ENCODE measurements at regions not wholly inside any gene's neighbourhood (a gene's known extent, or its start where the extent isn't known, plus 50 kb on each side); places are given as distances from the start of the nearest gene placed in this dataset.

DNA sequence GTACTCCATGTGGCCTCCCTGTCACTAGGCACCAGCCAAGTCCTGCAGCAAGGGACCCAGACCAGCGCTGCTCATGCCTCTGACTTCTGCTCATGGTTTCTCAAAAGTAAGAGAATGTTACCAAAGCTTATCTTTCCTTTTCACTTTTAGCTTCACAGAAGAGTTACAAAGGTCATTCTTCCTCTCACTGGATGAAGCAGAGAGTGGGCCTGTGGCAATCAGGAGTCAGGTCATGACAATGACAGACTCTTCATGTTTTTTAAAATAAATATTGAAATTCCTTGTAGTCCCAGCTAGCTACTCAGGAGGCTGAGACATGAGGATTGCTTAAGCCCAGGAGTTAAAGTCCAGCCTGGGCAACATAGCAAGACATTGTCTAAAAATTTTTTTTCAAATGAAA lies 126.1 kb downstream of the OSR1 start:
- DNase-seq = no peak

DNA sequence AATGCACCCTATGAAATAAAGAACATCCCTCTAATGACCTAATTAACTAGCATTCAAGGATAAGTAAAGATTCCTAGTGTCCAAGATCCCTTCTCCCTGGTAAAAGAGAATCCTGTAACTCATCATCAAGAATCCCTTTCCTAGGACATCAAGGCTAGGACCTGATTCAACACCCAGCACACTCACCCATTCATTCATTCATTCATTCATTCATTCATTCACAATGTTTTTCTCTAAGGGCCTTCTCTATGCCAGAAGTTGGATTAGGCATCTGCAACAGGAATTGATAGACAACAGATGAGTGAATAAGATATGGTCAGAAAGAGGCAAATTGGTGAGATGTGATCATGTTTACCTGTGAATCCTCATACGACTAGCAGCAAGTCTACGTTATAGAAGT lies 126.8 kb downstream of the OSR1 start:
- no peak for DNase-seq

DNA sequence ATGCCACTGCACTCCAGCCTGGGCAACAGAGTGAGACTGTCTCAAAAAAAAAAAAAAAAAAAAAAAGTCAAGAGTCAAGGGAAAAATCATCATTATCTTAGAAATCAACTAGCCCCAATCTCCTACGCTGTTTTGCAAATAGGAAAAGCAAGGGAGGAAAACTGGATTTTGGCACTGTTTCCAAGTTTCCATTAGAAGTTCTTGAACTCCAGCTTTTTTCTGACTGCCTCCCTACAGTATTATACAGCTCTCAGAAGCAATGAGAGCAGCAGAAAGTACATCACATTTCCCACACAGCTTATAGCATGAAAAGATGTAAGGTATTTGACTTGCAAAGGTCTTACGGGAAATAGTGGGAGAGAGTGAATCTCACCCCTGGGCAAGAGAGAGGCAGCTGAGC lies 127.8 kb downstream of the OSR1 start:
- DNase-seq = no peak

DNA sequence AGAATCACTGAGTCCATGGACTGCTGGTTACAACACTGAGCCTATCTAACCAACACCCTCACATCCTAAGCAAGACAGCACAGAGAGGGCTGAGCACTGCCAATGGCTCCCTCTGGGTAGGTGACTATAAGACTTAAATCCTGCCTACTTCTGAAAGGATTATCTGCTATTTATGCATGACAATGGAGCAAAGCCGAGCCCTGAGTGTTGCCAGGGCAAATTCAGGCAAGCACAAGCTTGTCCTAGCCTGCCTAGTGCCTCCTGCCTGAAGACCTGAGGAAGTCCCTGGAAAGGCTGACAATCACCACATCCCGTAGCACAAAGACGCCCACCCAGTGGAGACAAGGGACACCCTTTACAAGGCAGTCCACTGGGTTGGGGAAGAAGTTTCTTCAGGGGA lies 129.7 kb downstream of the OSR1 start:
- no peak for DNase-seq

DNA sequence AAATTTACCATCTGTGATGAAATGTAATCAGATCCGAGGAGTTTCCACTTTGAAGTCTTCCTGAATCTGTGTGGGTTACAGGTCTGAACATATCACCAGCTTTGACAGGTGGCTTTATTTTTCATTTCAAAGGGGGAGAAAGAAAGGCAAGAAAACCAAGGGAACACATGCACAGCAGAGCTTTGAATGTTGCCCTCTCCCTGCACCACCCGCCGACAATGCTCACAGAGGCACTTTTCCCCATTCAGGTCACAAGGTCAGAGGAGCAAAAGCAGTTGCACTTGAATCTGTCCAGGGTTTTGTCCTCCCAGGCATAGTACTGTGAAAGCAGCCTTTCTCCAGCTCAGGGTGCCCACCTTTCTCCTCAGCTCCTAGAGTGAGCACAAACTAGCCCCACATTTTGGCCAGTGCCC lies 130.2 kb downstream of the OSR1 start:
- no peak for DNase-seq

DNA sequence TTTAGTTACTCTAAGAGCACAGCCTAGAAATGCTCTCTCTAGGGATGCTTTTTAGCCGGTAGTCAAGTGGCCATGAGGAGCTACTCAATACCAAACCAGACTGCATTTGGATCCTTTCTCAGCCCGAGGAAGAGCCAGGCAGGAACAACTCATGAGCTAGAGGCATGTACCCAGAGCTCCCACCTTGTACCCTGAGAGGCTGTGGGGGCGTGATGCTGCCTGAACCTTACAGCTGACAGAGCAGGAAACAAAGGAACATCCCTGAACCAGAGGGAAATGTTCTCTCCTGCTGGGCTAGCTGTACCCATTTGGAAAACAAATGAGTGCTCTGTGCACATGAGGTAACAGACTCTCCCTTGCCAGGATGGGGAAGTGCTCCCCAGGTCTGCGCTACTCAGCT lies 131.6 kb downstream of the OSR1 start:
- DNase-seq = no peak

DNA sequence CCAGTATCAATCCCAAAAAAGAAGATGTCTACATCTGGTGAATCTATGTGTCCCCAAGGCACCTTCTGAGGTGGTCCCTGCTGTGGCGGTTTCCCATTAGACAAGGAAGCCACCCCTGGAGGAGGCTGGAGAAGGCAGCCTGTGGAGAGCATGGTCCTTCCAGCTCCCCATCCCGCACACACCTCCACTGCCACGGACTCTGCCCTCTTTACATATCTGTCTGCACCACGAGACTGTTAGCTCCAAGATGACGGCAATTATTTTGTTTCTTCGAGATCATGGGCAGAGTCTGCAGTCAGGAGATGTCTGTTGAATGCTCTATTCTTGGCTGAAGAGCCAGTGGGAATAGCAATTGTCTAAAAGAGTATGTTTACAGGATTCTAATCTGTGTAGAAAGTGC lies 132.0 kb downstream of the OSR1 start:
- DNase-seq = no peak

DNA sequence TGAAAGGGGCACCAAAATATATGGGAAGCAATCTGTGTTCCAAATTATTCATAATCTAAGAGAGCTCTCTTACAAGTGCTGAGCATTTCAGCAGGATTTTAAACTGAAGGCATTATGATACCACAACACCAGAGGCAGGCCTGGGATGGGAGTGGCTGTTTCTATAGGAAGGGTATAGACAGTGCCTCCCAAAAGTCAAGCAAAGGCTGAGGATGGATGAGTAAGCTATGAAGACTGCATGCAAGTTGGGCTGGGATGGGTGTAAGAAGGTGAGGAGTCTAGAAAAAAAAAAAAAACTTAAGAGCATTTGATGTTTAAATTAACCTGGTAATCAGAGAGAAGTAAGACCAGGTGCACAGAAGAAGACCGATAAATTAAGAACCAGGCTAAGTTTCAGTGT lies 132.5 kb downstream of the OSR1 start:
- no peak for DNase-seq

DNA sequence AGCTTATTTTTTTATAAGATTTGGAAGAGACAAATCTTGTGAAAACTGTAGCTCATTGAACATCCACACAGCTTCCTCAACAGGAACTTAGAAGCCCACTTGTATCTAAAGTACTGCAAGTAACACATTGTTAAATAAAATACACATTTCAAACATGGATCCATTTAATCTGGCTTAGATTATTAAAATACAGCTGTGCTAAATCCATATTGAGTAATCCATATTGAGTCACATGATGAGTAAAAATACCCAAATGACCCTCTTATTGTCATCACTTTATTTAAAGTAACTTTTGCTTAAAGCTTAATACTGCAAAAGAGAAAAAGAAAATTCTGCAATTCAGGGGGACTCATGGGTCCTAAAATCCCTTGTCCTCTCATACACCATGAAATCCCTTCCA lies 133.3 kb downstream of the OSR1 start:
- no peak for DNase-seq

DNA sequence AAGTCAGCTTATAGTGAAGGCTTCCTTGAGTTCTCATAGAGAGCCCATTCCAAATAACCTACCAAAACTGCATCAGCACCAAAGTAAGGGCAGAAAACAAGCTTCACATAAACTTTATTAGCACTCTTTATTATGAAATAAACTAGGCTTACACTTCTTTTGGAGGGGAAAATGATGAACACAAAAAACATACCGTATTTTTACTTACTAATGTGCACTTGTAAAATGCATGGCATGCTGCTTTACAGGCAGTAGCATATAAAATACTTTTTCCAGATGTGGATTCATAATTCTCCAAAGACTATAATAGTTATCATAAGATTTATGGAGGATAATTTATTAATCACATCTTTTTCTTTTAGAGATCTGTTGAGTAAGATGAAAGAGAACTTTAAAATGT lies 133.9 kb downstream of the OSR1 start:
- DNase-seq = no peak

DNA sequence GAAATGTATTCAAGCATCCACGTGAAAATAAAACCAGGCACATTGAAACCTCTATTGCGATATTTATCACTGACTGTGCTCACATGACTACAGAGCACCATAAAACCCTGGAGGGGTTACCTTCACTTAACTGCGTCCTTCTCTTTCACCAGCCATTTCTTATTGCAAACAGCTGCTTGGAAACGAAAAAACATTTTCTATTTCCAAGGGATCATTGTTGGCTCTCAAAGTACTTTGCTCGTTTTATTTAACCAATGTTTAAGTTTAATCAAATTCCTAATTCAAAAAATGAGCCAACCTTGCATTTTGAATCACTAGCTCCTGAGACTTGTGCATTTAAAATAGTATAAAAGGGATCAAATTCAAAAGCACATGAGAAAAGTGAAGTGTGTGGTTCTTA lies 134.4 kb downstream of the OSR1 start:
- DNase-seq = no peak

DNA sequence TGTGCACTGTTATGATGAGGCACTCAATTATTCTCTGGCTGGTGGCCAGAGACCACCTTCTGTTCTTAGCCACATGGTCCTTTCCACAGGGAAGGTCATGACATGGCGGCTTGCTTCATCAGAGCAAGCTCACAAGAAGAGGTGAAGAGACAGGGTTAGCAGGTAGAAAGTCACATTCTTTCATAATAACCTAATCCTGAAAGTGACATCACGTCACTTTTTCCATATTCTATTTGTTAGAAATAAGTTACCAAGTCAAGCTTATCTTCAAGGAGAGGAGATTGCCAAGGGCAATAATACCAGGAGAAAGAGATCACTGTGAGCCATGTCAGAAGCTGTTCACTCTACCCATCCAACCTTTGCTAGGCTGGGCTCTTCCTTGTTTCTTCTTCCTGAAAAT lies 139.4 kb downstream of the OSR1 start:
- DNase-seq = no peak

DNA sequence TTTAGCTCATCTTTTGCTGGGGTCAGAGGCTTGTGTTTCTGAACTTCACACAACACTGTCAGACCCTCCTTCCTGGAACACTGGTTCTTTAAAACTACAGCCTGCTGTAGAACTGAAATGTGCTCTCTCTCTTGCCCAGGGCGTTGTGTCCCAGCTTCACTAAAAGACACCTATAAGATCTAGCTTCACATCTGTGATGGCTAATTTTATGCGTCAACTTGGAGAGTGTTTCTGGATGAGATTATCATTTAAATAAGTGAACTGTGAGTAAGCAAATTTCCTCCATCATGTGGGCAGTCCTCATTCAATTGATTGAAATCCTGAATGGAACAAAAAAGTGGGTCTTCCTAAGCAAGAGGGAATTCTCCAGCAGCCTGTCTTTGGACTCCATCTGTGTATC lies 140.3 kb downstream of the OSR1 start:
- no peak for DNase-seq

DNA sequence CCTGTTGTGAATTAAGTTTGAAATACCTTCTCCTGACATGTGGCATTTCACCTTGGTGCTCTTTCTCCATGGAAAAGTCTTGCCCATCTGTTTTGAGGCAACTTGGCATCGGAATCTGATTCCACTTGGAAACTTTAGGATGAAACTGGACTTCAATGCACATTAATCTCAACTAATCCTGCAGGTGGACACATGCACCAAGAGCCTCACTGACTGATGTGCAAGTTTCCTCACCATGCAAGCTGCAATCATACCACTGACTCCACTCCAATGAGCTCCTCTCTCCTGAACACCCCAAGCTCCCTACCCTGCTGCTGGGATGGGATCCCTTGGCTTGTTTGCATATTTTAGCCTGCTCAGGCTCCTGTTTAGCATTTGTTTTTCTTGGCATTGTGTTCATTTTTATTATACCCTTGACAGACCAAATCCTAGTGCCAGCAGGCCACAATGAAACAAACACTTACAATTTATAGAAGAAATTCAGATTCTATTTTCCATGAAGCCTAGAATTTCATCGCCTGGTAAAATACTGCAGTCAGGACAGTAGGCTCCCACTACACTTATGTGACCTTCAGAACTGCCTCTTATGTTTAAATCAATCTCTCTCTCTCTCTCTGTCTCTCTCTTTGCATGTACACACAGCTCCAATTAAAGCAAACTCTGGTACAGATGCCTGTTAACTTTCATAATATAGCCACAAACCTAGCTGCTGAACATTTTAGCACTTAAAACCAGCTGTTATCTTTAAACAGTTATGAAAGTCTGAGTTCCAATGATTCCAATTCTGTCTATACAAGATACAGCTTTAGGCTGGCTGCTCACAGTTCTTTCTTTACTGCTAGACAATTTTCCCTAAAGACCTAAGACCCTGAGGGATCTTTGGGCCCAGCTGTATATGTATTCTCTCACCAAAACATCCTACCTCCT lies 141.5 kb downstream of the OSR1 start:
- no peak for DNase-seq

DNA sequence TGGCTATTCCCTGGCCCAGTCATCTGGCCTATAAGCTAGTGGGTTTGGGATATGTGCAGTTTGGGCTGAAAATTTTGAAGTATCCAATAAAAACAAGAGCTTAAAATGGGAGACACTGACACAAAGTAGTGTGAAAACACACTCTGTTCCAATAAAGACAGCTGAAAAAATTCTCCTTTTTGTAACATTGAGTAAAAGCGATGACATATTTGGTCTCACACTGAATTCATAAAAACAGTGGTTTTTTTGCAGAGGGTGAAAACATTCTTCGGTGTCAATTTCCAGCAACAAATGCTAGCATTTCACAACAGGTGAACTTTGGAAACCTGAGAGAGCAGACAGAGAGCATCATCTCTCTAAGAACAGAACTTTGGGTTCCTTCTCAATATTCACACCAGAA lies 142.2 kb downstream of the OSR1 start:
- no peak for DNase-seq

DNA sequence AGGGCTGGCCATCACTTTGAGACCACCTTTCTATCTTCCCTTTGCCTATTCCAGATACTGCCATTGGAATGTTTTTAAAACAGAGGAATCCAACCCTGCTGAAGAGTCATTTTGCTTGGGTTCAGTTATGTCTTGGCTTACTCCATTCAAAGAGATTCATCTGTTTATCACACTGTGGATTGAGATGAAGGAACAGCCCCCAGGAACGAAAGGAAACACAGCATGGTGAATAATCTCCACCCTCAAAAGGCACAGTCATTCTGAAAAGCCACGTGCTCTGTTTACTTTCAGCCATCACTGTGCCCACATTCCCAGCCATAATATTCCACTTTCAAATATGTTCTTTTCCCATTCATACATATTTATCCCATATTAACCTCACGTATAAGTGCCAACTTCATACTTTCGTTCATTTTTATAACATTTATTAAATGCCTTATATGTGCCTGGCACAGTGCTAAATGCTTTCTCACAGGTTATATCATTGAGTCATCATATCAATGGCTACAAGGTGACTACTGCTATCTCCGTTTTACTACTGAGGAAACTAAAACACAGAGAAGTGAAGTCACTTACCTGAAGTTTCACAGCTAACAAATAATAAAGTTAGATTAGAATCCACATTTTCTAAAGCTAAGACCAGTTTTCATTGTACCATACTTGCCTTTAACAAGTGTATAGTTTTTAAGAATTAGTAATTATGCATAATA lies 143.6 kb downstream of the OSR1 start:
- DNase-seq = no peak

DNA sequence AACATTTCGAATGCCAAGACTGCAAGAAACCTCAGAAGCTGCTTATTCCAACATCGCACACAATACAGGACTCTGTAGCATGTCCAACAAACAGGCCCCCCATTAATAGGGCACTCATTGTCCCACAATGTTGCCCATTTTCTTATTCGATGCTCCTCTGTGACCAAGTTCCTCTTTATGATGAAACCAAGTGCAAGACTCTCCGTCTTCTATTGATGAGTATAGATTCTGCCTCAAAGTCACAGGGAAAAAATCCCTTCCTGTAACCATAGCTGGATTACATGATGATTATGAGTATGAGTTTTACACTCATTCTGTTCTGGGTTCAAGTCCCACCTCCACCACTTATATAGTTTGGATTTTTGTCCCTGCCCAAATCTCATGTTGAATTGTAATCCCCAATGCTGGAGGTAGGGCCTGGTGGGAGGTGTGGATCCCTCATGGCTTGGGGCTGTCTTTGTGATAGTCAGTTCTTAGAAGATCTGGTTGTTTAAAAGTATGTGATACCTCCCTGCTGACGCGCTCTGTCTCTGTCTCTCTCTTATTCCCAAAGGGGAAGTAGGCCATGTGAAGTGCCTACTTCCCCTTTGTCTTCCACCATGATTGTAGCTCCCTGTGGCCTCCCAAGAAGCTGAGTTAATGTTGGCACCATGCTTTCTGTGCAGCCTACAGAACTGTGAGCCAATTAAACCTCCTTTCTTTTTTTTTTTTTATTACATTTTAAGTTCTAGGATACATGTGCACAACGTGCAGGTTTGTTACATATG lies 148.7 kb downstream of the OSR1 start:
- no peak for DNase-seq

DNA sequence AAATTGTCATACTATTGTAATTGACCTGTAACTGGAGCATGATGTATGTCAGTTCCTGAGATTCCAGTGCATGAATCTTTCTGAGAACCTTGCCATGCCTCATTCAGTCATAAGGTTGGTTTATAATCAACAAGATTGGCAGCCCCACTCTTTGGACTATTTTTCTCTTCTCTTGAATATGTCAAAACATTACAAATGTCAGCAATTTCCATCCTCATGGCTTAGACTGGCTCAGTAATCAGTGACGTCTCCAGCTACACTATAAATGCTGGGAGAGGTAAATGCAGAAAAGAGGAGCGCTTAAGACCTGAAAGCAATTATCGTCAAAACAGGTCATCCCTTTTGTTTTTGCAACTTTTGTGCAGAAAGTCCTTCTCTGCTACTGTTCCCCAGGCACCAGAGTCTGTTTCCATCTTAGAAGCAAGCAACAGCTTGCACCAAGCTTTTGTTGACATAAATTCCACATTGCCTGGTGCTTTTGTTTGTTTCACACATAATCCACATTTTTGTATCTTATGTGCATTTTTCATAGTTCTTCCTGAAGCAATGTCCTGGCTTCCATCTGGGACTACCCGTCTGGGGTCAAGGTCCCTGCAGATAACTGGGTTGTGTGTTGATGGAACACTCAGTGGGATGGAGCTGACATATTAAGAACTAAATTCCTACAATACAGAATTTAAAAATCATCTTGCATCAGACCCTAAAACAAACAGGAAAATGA lies 149.8 kb downstream of the OSR1 start:
- DNase-seq = no peak

DNA sequence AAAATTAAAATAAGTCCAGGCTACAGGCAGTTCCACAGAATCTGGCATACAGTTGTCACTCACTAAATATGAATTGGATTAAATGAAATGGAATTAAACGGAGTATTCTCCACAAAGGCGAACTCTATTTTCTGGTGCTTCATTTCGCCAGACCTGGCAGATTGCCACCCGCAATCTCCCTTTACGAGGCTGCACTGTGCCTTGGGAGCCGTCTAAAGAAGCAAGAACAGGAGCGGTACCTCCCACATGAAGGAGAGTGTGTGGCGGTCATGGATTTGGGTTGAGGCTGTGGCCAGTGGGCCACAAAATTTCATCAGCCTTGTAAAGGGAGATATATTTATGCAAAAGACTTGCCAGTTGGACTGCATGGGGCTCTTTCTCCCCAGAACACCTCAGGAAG lies 151.0 kb downstream of the OSR1 start:
- no peak for DNase-seq

DNA sequence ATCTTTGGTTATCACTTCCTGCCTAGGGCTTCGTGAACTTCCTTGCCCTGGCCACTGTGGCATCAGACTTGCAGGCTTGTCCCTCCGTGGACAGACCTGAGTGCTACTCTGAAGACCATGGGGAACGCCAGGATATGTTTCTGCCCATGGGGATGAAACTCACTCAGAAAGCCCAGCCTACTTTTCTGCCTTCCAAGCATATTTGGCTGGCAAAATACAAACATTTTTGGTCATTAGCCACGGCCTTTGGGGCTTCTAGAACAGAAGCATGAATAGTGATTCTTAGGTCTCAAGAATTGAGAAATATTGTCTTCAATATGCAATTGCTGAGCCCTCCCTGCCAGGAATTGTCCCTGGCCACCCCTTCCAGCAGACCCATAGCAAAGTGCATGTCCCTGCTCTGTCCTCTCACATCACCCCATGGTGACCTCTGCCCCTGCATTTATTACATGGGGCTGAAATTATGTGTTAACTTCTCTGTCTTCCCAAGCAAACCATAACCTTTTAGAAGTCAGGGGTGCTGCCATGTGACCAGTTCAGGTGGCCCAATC lies 152.4 kb downstream of the OSR1 start:
- DNase-seq = no peak

DNA sequence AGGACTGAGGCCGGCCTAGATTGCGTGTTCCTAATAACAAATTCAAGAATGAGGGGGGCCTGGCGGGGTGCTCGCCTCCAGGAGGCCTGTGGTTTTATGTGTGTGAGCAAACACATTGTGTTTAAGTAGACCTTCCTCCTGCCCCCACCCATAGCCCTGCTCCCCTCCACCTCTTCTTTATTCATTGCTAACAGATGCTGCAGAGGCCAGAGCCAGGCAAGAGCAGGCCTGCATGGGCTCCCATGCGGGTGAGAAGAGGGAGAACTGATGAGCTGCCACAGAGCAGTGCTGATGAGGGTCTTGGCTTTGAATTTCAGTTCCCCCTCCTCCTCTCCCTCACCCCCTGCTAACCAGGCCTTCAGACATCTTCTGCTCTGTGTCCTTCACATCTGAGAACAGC lies 154.6 kb downstream of the OSR1 start:
- DNase-seq = no peak

DNA sequence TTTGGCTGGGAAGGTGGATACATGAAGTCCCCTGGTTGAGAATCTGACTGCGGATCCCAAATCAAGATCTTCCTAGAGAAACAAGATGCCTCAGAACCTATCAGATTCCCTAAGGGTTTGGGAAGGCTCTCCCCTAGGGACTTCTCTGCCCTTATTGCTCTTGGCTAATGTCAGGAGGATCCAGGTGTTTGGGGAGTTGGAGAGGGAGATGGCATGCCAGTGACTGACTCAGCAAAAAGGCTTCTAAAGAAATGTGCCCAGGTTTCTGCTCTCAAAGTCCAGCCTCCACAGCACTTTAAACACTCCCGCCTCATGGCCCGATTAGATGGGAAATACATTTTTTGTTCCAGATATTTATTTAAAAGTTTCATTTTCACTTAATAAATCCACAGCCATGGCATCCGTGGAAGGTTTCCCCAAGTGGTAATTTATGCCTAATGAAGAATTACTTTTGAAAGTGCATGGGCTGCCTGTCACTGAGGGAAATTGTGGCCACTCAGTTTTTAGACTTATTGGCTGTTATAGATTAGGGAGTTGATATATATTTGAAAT lies 156.4 kb downstream of the OSR1 start:
- DNase-seq = no peak
